Fibroblast of lung (primary cell): ENCODE measurements at regions not wholly inside any gene's neighbourhood (a gene's known extent, or its start where the extent isn't known, plus 50 kb on each side); places are given as distances from the start of the nearest gene placed in this dataset.

ENCODE experiments used
- CTCF ChIP-seq, 2 donors: IDR thresholded peaks in 1 of 2; conservative IDR thresholded peaks in 1 of 2; 1 replicate in 1 of 2; 2 replicates in 1 of 2; pipeline ENCODE4 v1.5.1; 2011 to 2012; ENCODE audit warnings: low read length in 2 of 2, control low read depth in 1 of 2, inconsistent platforms in 1 of 2, low read depth in 1 of 2, mild to moderate bottlenecking in 1 of 2
- EZH2 ChIP-seq: IDR thresholded peaks from 2 replicates; pipeline ENCODE4 v1.5.1; 2012; ENCODE audit warnings: low read length, control low read depth, mild to moderate bottlenecking; ENCODE audit errors: missing control alignments

- no peak for TF ChIP-seq CTCF (conservative IDR thresholded peaks at IDR 0.05 in 1 of 2, IDR thresholded peaks at IDR 0.05 in 1 of 2; ENCODE audit: low read depth in 1 of 2, low read length in 2 of 2)
- TF ChIP-seq EZH2 = no peak
These were observed 302.1 kb upstream of the MME start for GRCh38 chr3:154778057-154778456.
